ENCODE measurements at regions not wholly inside any gene's neighbourhood (a gene's known extent, or its start where the extent isn't known, plus 50 kb on each side); places are given as distances from the start of the nearest gene placed in this dataset.

DNA sequence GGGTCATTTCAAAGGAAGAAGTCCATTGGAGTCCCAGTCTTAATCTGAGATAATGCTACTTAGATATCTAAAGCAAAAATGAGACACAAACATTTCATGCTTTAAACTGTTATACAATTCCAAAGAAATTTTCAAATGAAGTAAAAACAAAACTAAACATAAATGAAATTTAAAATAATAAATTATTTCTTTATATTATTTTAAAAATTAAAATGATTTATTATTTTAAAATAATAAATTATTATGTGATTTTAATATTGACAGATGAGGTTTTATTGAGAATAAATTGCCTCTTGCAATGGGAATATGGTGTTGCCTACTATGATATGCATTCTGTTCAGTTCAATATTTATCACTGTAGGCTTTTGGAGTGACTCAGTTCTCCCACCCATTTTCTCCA is 93.7 kb upstream of the BACH2 start:
- no peaks in the 10 kb centered on the region for H3K36me3 ChIP-seq (replicated peaks; ENCODE audit: insufficient read depth, low read length)
- H3F3A ChIP-seq (ENCODE audit: insufficient read depth, low read length), result no peaks in the 10 kb centered on the region
- H3K4me1 ChIP-seq (ENCODE audit: low read length), result 0 out of 2 replicates have a peak, but pooled peaks cover 3% of the 10 kb centered on the region
- no peak for DNase-seq
- H3K27ac ChIP-seq (ENCODE audit: low read length), result no peak overlapping the region
- no peak overlapping the region for H3K9ac ChIP-seq (ENCODE audit: low read length)
- no peaks in the 10 kb centered on the region for H3K27me3 ChIP-seq (replicated peaks; ENCODE audit: insufficient read depth, low read length)
- no peak overlapping the region for H3K4me2 ChIP-seq (ENCODE audit: low read depth, low read length)
- no peaks in the 10 kb centered on the region for H3K9me2 ChIP-seq (replicated peaks; ENCODE audit: insufficient read depth, low read length)
- TF ChIP-seq, protein P1, sequence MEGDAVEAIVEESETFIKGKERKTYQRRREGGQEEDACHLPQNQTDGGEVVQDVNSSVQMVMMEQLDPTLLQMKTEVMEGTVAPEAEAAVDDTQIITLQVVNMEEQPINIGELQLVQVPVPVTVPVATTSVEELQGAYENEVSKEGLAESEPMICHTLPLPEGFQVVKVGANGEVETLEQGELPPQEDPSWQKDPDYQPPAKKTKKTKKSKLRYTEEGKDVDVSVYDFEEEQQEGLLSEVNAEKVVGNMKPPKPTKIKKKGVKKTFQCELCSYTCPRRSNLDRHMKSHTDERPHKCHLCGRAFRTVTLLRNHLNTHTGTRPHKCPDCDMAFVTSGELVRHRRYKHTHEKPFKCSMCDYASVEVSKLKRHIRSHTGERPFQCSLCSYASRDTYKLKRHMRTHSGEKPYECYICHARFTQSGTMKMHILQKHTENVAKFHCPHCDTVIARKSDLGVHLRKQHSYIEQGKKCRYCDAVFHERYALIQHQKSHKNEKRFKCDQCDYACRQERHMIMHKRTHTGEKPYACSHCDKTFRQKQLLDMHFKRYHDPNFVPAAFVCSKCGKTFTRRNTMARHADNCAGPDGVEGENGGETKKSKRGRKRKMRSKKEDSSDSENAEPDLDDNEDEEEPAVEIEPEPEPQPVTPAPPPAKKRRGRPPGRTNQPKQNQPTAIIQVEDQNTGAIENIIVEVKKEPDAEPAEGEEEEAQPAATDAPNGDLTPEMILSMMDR (IDR thresholded peaks at IDR 0.05; ENCODE audit: low read length), result no peak
- TF ChIP-seq EZH2phosphoT487 (IDR thresholded peaks at IDR 0.05; ENCODE audit: low read length) (no peak), EZH2 (optimal IDR thresholded peaks at IDR 0.05; ENCODE audit: low read depth, low read length) (no peak)
- H2AFZ ChIP-seq (ENCODE audit: low read length), result no peak overlapping the region
- H3K9me3 ChIP-seq (replicated peaks; ENCODE audit: insufficient read depth, low read length), result no peaks in the 10 kb centered on the region
- no peak overlapping the region for H3K4me3 ChIP-seq (ENCODE audit: low read length)
- no peaks in the 10 kb centered on the region for H4K20me1 ChIP-seq (ENCODE audit: insufficient read depth, low read length)
- H3K79me2 ChIP-seq (ENCODE audit: low read length), result no peaks in the 10 kb centered on the region

GRCh38 chr6:90388395-90388794 is 91.8 kb upstream of the BACH2 start:
- Histone ChIP-seq H3K9me3 (replicated peaks; ENCODE audit: insufficient read depth, low read length) (no peaks in the 10 kb centered on the region), H3K27ac (ENCODE audit: low read length) (no peak overlapping the region), H3K9me2 (replicated peaks; ENCODE audit: insufficient read depth, low read length) (no peaks in the 10 kb centered on the region), H3K27me3 (replicated peaks; ENCODE audit: insufficient read depth, low read length) (no peaks in the 10 kb centered on the region), H3K9ac (ENCODE audit: low read length) (no peak overlapping the region), H3K4me3 (ENCODE audit: low read length) (no peak overlapping the region), H2AFZ (ENCODE audit: low read length) (no peak overlapping the region), H3K4me1 (ENCODE audit: low read length) (0 out of 2 replicates have a peak, but pooled peaks cover 3% of the 10 kb centered on the region), H3K4me2 (ENCODE audit: low read depth, low read length) (no peak overlapping the region), H3K36me3 (replicated peaks; ENCODE audit: insufficient read depth, low read length) (no peaks in the 10 kb centered on the region), H3F3A (ENCODE audit: insufficient read depth, low read length) (no peaks in the 10 kb centered on the region), H3K79me2 (ENCODE audit: low read length) (no peaks in the 10 kb centered on the region), H4K20me1 (ENCODE audit: insufficient read depth, low read length) (no peaks in the 10 kb centered on the region)
- TF ChIP-seq EZH2phosphoT487 (IDR thresholded peaks at IDR 0.05; ENCODE audit: low read length) (no peak), EZH2 (optimal IDR thresholded peaks at IDR 0.05; ENCODE audit: low read depth, low read length) (no peak)
- TF ChIP-seq, protein P1 (IDR thresholded peaks at IDR 0.05; ENCODE audit: low read length), result no peak
- no peak for DNase-seq

DNA sequence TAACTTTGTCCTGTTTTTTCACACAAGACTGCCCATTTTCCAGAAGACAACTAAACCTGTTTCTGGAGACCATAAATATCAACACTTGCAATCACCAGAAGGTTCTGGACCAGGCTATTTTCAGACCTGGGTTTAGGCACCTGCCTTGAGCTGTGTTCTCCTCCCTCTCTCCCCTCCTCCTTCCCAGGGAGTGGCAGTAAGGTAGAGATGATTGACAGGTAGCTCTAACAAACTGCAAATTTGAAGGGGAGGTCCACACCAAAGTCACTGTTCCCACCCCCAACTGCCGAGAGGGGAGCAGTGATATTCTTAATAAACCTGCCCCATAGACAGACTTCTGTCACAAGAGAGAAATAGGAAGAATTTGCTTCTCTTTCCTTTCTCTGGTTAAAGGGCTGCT is 91.2 kb upstream of the BACH2 start:
- Histone ChIP-seq H3K36me3 (replicated peaks; ENCODE audit: insufficient read depth, low read length) (no peaks in the 10 kb centered on the region), H3K4me1 (ENCODE audit: low read length) (no peaks in the 10 kb centered on the region), H2AFZ (ENCODE audit: low read length) (0 out of 2 replicates have a peak overlapping the region, but pooled peaks have one; percentile 11), H3K9ac (ENCODE audit: low read length) (no peak overlapping the region), H3K4me3 (ENCODE audit: low read length) (no peak overlapping the region), H3K9me3 (replicated peaks; ENCODE audit: insufficient read depth, low read length) (no peaks in the 10 kb centered on the region), H3K27me3 (replicated peaks; ENCODE audit: insufficient read depth, low read length) (no peaks in the 10 kb centered on the region), H3K4me2 (ENCODE audit: low read depth, low read length) (no peak overlapping the region), H3K27ac (ENCODE audit: low read length) (no peak overlapping the region), H3K9me2 (replicated peaks; ENCODE audit: insufficient read depth, low read length) (no peaks in the 10 kb centered on the region), H4K20me1 (ENCODE audit: insufficient read depth, low read length) (no peaks in the 10 kb centered on the region), H3K79me2 (ENCODE audit: low read length) (no peaks in the 10 kb centered on the region), H3F3A (ENCODE audit: insufficient read depth, low read length) (no peaks in the 10 kb centered on the region)
- TF ChIP-seq EZH2 (optimal IDR thresholded peaks at IDR 0.05; ENCODE audit: low read depth, low read length), result no peak
- no peak for TF ChIP-seq EZH2phosphoT487 (IDR thresholded peaks at IDR 0.05; ENCODE audit: low read length)
- TF ChIP-seq, protein P1 (IDR thresholded peaks at IDR 0.05; ENCODE audit: low read length), result no peak
- DNase-seq, result no peak

All from MM.1S (cell line).